ENCODE measurements at regions not wholly inside any gene's neighbourhood (a gene's known extent, or its start where the extent isn't known, plus 50 kb on each side); places are given as distances from the start of the nearest gene placed in this dataset.

GRCh38 chr5:175796536-175797499, 74.6 kb upstream of the CPLX2 start (continued):
- TF ChIP-seq IRF3 (IDR thresholded peaks at IDR 0.05) (no peak), MYB (IDR thresholded peaks at IDR 0.05; ENCODE audit: borderline replicate concordance, low read depth, low read length) (no peak), SMC3 (IDR thresholded peaks at IDR 0.05; ENCODE audit: borderline replicate concordance, low read length) (no peak), NR2C1 (IDR thresholded peaks at IDR 0.05) (no peak), NRF1 (conservative IDR thresholded peaks at IDR 0.05; ENCODE audit: low read depth, low read length) (no peak), ATF7 (IDR thresholded peaks at IDR 0.05; ENCODE audit: low read depth) (no peak), HDAC2 (IDR thresholded peaks at IDR 0.05) (no peak), KLF5 (IDR thresholded peaks at IDR 0.05; ENCODE audit: partially characterized antibody) (no peak), CREB1 (IDR thresholded peaks at IDR 0.05; ENCODE audit: low read depth) (no peak), YY1 (IDR thresholded peaks at IDR 0.05; ENCODE audit: low read depth, low read length) (0 out of 2 replicates have a peak, but pooled peaks have one; percentile 23), ELK1 (IDR thresholded peaks at IDR 0.05; ENCODE audit: low read depth, low read length) (no peak)
